H1 (cell line): ENCODE measurements at regions not wholly inside any gene's neighbourhood (a gene's known extent, or its start where the extent isn't known, plus 50 kb on each side); places are given as distances from the start of the nearest gene placed in this dataset.

ENCODE experiments used
- CTCF ChIA-PET: fragments of 300-600 bp; sonication (Branson Sonifier 250); formaldehyde crosslinking; loops from one replicate; lab custom pipeline; 2021; ENCODE audit not compliant: partially characterized antibody; lab: Charles Lee
- POLR2A ChIA-PET: fragments of 300-600 bp; sonication (Branson Sonifier 250); formaldehyde crosslinking; loops from one replicate; lab custom pipeline; 2021; ENCODE audit warnings: inconsistent platforms; ENCODE audit not compliant: partially characterized antibody; lab: Charles Lee
- DNase-seq, 2 experiments: peaks; one replicate each; pipeline versions ENCODE4 v3.0.0 to v3.0.0-alpha.2; 2010 to 2022; ENCODE audit warnings: low spot score in 2 of 2, low read depth in 1 of 2, mixed read lengths in 1 of 2
- FAIRE-seq: peaks from 2 replicates; lab custom pipeline; 2011; peaks lifted over from hg19 to GRCh38; lab: Jason Lieb, UNC
- H2AFZ ChIP-seq: 2 replicates; pipeline ENCODE4 v1.8.1; 2012; ENCODE audit warnings: low read length, inconsistent platforms
- H2AK5ac ChIP-seq: 2 replicates; pipeline ENCODE4 v1.6.1; 2013; ENCODE audit warnings: low read depth, low read length
- H2BK120ac ChIP-seq: replicated peaks from 2 replicates; pipeline ENCODE3; 2013; ENCODE audit warnings: low read depth, low read length, inconsistent platforms
- H2BK12ac ChIP-seq: 2 replicates; pipeline ENCODE4 v1.6.1; 2013; ENCODE audit warnings: low read depth, low read length
- H2BK15ac ChIP-seq: 2 replicates; pipeline ENCODE4 v1.6.1; 2013; ENCODE audit warnings: low read length
- H2BK20ac ChIP-seq: 2 replicates; pipeline ENCODE4 v1.6.1; 2013; ENCODE audit warnings: low read length
- H2BK5ac ChIP-seq: 2 replicates; pipeline ENCODE4 v1.6.1; 2013; ENCODE audit warnings: low read depth, low read length
- H3K14ac ChIP-seq: 2 replicates; pipeline ENCODE4 v1.6.1; 2013; ENCODE audit warnings: inconsistent platforms; ENCODE audit not compliant: insufficient read length
- H3K18ac ChIP-seq: 2 replicates; pipeline ENCODE4 v1.6.1; 2013; ENCODE audit warnings: low read length; ENCODE audit errors: extremely low read depth
- H3K23ac ChIP-seq: 2 replicates; pipeline ENCODE4 v1.6.1; 2013; ENCODE audit warnings: inconsistent platforms; ENCODE audit not compliant: insufficient read length
- H3K23me2 ChIP-seq: 2 replicates; pipeline ENCODE4 v1.6.1; 2013; ENCODE audit warnings: low read depth, low read length
- H3K27ac ChIP-seq: 2 replicates; pipeline ENCODE4 v1.6.1; 2011; ENCODE audit warnings: low read depth, low read length, inconsistent platforms
- H3K27me3 ChIP-seq, 4 experiments: replicated peaks in 1 of 4; 1 replicate in 1 of 4; 2 replicates in 3 of 4; pipeline versions ENCODE4 v1.6.1 to v1.8.1; 2011 to 2013; ENCODE audit warnings: low read length in 3 of 4, mild to moderate bottlenecking in 3 of 4, inconsistent platforms in 2 of 4, mixed read lengths in 2 of 4, moderate library complexity in 1 of 4; ENCODE audit not compliant: control insufficient read depth in 3 of 4, insufficient read depth in 3 of 4; ENCODE audit errors: extremely low read depth in 1 of 4
- H3K36me3 ChIP-seq, 4 experiments: 2 replicates each; pipeline versions ENCODE4 v1.6.1 to v1.8.1; 2011 to 2013; ENCODE audit warnings: mild to moderate bottlenecking in 4 of 4, low read length in 3 of 4, moderate library complexity in 2 of 4, control low read depth in 1 of 4, inconsistent platforms in 1 of 4; ENCODE audit not compliant: insufficient read depth in 4 of 4, control insufficient read depth in 2 of 4
- H3K4ac ChIP-seq: replicated peaks from 2 replicates; pipeline ENCODE3; 2013; ENCODE audit warnings: low read length, low read depth, mixed read lengths, inconsistent platforms; ENCODE audit not compliant: insufficient read length
- H3K4me1 ChIP-seq, 4 experiments: replicated peaks in 1 of 4; 1 replicate in 1 of 4; 2 replicates in 3 of 4; pipeline versions ENCODE4 v1.6.1 to v1.8.1; 2011 to 2013; ENCODE audit warnings: low read length in 3 of 4, inconsistent platforms in 2 of 4, mixed read lengths in 1 of 4; ENCODE audit not compliant: insufficient read depth in 4 of 4, control insufficient read depth in 3 of 4
- H3K4me2 ChIP-seq, 2 experiments: 2 replicates each; pipeline versions ENCODE4 v1.6.1 to v1.8.1; 2011 to 2013; ENCODE audit warnings: low read depth in 2 of 2, low read length in 2 of 2, control low read depth in 1 of 2, inconsistent platforms in 1 of 2, mild to moderate bottlenecking in 1 of 2; ENCODE audit not compliant: insufficient read depth in 1 of 2
- H3K4me3 ChIP-seq, 4 experiments: fragments of 200-600, 300-600 bp in 1 of 4; sonication (generic), shearing (Covaris generic), sonication (Bioruptor Twin) in 1 of 4; 2 replicates each; pipeline versions ENCODE4 v1.5.1 to v1.8.1; 2011 to 2016; ENCODE audit warnings: low read length in 4 of 4, low read depth in 3 of 4, control low read depth in 2 of 4, inconsistent platforms in 2 of 4, mild to moderate bottlenecking in 2 of 4, mixed read lengths in 1 of 4, moderate library complexity in 1 of 4; ENCODE audit not compliant: insufficient read depth in 2 of 4; ENCODE audit errors: extremely low read depth in 1 of 4
- H3K56ac ChIP-seq: replicated peaks from 2 replicates; pipeline ENCODE3; 2013; ENCODE audit warnings: low read depth, mild to moderate bottlenecking, mixed read lengths, low read length, inconsistent platforms; ENCODE audit not compliant: insufficient read length
- H3K79me1 ChIP-seq: 2 replicates; pipeline ENCODE4 v1.6.1; 2013; ENCODE audit warnings: low read depth, low read length, control low read depth
- H3K79me2 ChIP-seq, 2 experiments: 2 replicates each; pipeline versions ENCODE4 v1.6.1 to v1.8.1; 2012 to 2013; ENCODE audit warnings: low read length in 2 of 2, mild to moderate bottlenecking in 2 of 2, inconsistent platforms in 1 of 2; ENCODE audit not compliant: insufficient read depth in 2 of 2, control insufficient read depth in 1 of 2
- H3K9ac ChIP-seq, 4 experiments: replicated peaks in 1 of 4; 1 replicate in 1 of 4; 2 replicates in 3 of 4; pipeline versions ENCODE4 v1.6.1 to v1.8.1; 2011 to 2013; ENCODE audit warnings: low read depth in 3 of 4, low read length in 3 of 4, control low read depth in 2 of 4, mild to moderate bottlenecking in 2 of 4, moderate library complexity in 2 of 4, inconsistent platforms in 1 of 4; ENCODE audit errors: extremely low read depth in 1 of 4
- H3K9me3 ChIP-seq, 2 experiments: 2 replicates each; pipeline versions ENCODE4 v1.6.1 to v1.8.1; 2012 to 2013; ENCODE audit warnings: mild to moderate bottlenecking in 2 of 2, moderate library complexity in 2 of 2, control low read depth in 1 of 2, inconsistent platforms in 1 of 2, low read depth in 1 of 2, low read length in 1 of 2, mixed read lengths in 1 of 2; ENCODE audit not compliant: insufficient read depth in 2 of 2
- H4K20me1 ChIP-seq, 2 experiments: replicated peaks in 1 of 2; 2 replicates each; pipeline versions ENCODE3 to v1.8.1; 2011 to 2013; ENCODE audit warnings: inconsistent platforms in 2 of 2, low read length in 2 of 2, mild to moderate bottlenecking in 1 of 2; ENCODE audit not compliant: insufficient read depth in 2 of 2, control insufficient read depth in 1 of 2
- H4K5ac ChIP-seq: 2 replicates; pipeline ENCODE4 v1.6.1; 2013; ENCODE audit warnings: low read length, low read depth, mixed read lengths, inconsistent platforms; ENCODE audit not compliant: insufficient read length
- H4K8ac ChIP-seq: 2 replicates; pipeline ENCODE4 v1.8.0; 2013; ENCODE audit warnings: mild to moderate bottlenecking, moderate library complexity, low read length, inconsistent platforms; ENCODE audit not compliant: insufficient read depth; ENCODE audit errors: extremely low read depth
- H4K91ac ChIP-seq: replicated peaks from 2 replicates; pipeline ENCODE3; 2013; ENCODE audit warnings: low read length, mixed read lengths, inconsistent platforms; ENCODE audit not compliant: insufficient read length
- ASH2L ChIP-seq: fragments of 200-600, 300-600 bp; sonication (generic); IDR thresholded peaks from one replicate; pipeline ENCODE4 v1.7.1; 2017; ENCODE audit warnings: low read length
- ATF3 ChIP-seq: IDR thresholded peaks from 2 replicates; pipeline ENCODE4 v1.6.1; 2011; ENCODE audit warnings: low read depth, mild to moderate bottlenecking, low read length; ENCODE audit not compliant: insufficient read depth
- BACH1 ChIP-seq: IDR thresholded peaks from 2 replicates; pipeline ENCODE4 v1.6.1; 2012; ENCODE audit warnings: low read length, improper control_type of control experiment
- CREB1 ChIP-seq: IDR thresholded peaks from 2 replicates; pipeline ENCODE4 v1.6.1; 2012; ENCODE audit warnings: inconsistent platforms
- CTBP2 ChIP-seq: IDR thresholded peaks from 2 replicates; pipeline ENCODE4 v1.7.0; 2011; ENCODE audit warnings: borderline replicate concordance, mild to moderate bottlenecking, moderate library complexity, mixed read lengths, low read length; ENCODE audit not compliant: insufficient read depth, insufficient read length
- EP300 ChIP-seq, 2 experiments: IDR thresholded peaks; 1 replicate in 1 of 2; 2 replicates in 1 of 2; pipeline ENCODE4 v1.6.1; 2011 to 2012; ENCODE audit warnings: low read depth in 2 of 2, low read length in 2 of 2, mild to moderate bottlenecking in 2 of 2, borderline replicate concordance in 1 of 2, inconsistent platforms in 1 of 2, moderate library complexity in 1 of 2
- FOSL1 ChIP-seq: IDR thresholded peaks from 2 replicates; pipeline ENCODE4 v1.6.1; 2011; ENCODE audit warnings: mild to moderate bottlenecking, low read depth, low read length, moderate library complexity; ENCODE audit not compliant: insufficient read depth
- HDAC6 ChIP-seq: IDR thresholded peaks from one replicate; pipeline ENCODE4 v1.7.1; 2012; ENCODE audit warnings: low read depth, mild to moderate bottlenecking, inconsistent platforms, low read length, moderate library complexity
- JUN ChIP-seq: IDR thresholded peaks from 2 replicates; pipeline ENCODE4 v1.6.1; 2011; ENCODE audit warnings: low read depth, mild to moderate bottlenecking, improper control_type of control experiment, low read length
- KDM1A ChIP-seq: fragments of 200-600, 300-600 bp; sonication (generic); IDR thresholded peaks from 2 replicates; pipeline ENCODE4 v1.7.1; 2016; ENCODE audit warnings: mild to moderate bottlenecking, low read length, borderline replicate concordance
- MAFK ChIP-seq: IDR thresholded peaks from 2 replicates; pipeline ENCODE4 v1.6.1; 2012; ENCODE audit warnings: low read depth, mild to moderate bottlenecking, improper control_type of control experiment, low read length
- PHF8 ChIP-seq: fragments of 200-600 bp; sonication (generic); conservative IDR thresholded peaks from 2 replicates; pipeline ENCODE4 v1.7.1; 2012; ENCODE audit warnings: low read depth, mild to moderate bottlenecking, inconsistent platforms, low read length, moderate library complexity
- SRF ChIP-seq: IDR thresholded peaks from 2 replicates; pipeline ENCODE4 v1.6.1; 2011; ENCODE audit warnings: mild to moderate bottlenecking, low read depth, low read length, moderate library complexity
- TCF12 ChIP-seq: IDR thresholded peaks from 2 replicates; pipeline ENCODE4 v1.6.1; 2011; ENCODE audit warnings: low read depth, mild to moderate bottlenecking, low read length
- TEAD4 ChIP-seq: IDR thresholded peaks from 2 replicates; pipeline ENCODE4 v1.6.1; 2012; ENCODE audit warnings: low read depth, low read length, inconsistent platforms, mixed read lengths

DNA sequence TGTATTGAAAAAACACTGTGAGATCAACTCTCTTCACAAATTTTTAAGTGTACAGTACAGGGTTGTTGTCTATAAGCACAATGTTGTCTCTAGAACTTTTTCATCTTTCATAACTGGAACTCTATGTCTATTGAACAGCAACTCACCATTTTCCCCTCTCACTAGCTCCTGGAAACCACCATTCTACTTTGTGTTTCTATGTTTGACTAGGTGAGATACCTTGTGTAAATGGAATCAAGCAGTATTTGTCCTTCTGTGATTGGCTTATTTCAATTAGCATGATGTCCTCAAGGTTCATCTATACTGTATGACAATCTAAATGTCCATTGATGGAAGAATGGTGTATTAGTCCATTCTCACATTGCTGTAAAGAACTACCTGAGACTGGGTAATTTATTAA, 210.1 kb upstream of the FUT9 start:
- no peak overlapping the region for H3K14ac ChIP-seq
- H2BK120ac ChIP-seq, result no peak overlapping the region
- no peak overlapping the region for H4K5ac ChIP-seq
- H2BK20ac ChIP-seq, result no peak overlapping the region
- no peaks in the 10 kb centered on the region for H3K79me1 ChIP-seq
- no peak for FAIRE-seq
- no peaks in the 10 kb centered on the region for H4K20me1 ChIP-seq
- H3K18ac ChIP-seq, result no peak overlapping the region
- H4K8ac ChIP-seq, result no peak overlapping the region
- no peaks in the 10 kb centered on the region for H3K9me3 ChIP-seq
- H2BK15ac ChIP-seq, result no peak overlapping the region
- H2AK5ac ChIP-seq, result no peak overlapping the region
- no peaks in the 10 kb centered on the region for H3K79me2 ChIP-seq
- H3K23ac ChIP-seq, result no peak overlapping the region
- H3K4me2 ChIP-seq, result no peak overlapping the region
- no peak for TF ChIP-seq EP300 (IDR thresholded peaks at IDR 0.05; ENCODE audit: borderline replicate concordance in 1 of 2, low read depth in 2 of 2, low read length in 2 of 2)
- TF ChIP-seq JUN, result no peak
- no peak for TF ChIP-seq HDAC6
- no peak for TF ChIP-seq SRF
- TF ChIP-seq ATF3, result no peak
- no peak for TF ChIP-seq ASH2L
- TF ChIP-seq MAFK, result no peak
- TF ChIP-seq CTBP2, result no peak
- TF ChIP-seq CREB1, result no peak
- TF ChIP-seq FOSL1, result no peak
- no peak for TF ChIP-seq BACH1
- TF ChIP-seq TCF12, result no peak
- no peak for TF ChIP-seq PHF8
- no peak for TF ChIP-seq KDM1A
- TF ChIP-seq TEAD4, result no peak
- H3K27me3 ChIP-seq, result peaks cover 20 to 47% (median 35%) of the 10 kb centered on the region in 4 experiments
- H3K23me2 ChIP-seq, result no peaks in the 10 kb centered on the region
- H3K4ac ChIP-seq, result no peak overlapping the region
- CTCF ChIA-PET, result interaction anchor here (3.2 kb wide), 1 partner anchor 14 kb away, joined by 14 read pairs; no protein-coding TSS in a partner anchor
- no peak overlapping the region for H3K9ac ChIP-seq
- no peak overlapping the region for H4K91ac ChIP-seq
- DNase-seq, result no peak
- no peak overlapping the region for H3K4me3 ChIP-seq
- H2BK5ac ChIP-seq, result no peak overlapping the region
- H3K4me1 ChIP-seq, result peaks cover 0 to 11% (median 0%) of the 10 kb centered on the region in 4 experiments; a peak in 3 of 7 replicates
- no peak overlapping the region for H3K56ac ChIP-seq
- no peak overlapping the region for H2BK12ac ChIP-seq
- H3K36me3 ChIP-seq, result no peaks in the 10 kb centered on the region
- POLR2A ChIA-PET, result no interaction called here
- H3K27ac ChIP-seq, result no peak overlapping the region
- H2AFZ ChIP-seq, result no peak overlapping the region
